HEK293 (cell line): ENCODE measurements at regions not wholly inside any gene's neighbourhood (a gene's known extent, or its start where the extent isn't known, plus 50 kb on each side); places are given as distances from the start of the nearest gene placed in this dataset.

Experiments used
- CTCF ChIA-PET: fragments of 350-600 bp; formaldehyde crosslinking; extraction: SDS; loops from one replicate; lab custom pipeline; 2021; ENCODE audit warnings: antibody characterized with exemption; lab: Yijun Ruan, JAX
- POLR2A ChIA-PET: fragments of 300-600 bp; formaldehyde crosslinking; extraction: SDS; loops from one replicate; lab custom pipeline; 2020; ENCODE audit warnings: antibody characterized with exemption, inconsistent platforms; lab: Yijun Ruan, JAX
- H3K27ac ChIP-seq: fragments of 200-500 bp; sonication (Bioruptor generic); 2 replicates; pipeline ENCODE4 v1.5.1; 2014; ENCODE audit warnings: low read depth, low read length, control low read depth, inconsistent platforms; ENCODE audit errors: extremely low read depth
- H3K36me3 ChIP-seq, 2 experiments: fragments of 200-500 bp in 1 of 2; sonication (Bioruptor generic) in 1 of 2; 1 replicate in 1 of 2; 2 replicates in 1 of 2; pipeline ENCODE4 v1.5.1; 2014 to 2017; ENCODE audit warnings: inconsistent platforms in 2 of 2, low read length in 2 of 2; ENCODE audit not compliant: control insufficient read depth in 2 of 2, insufficient read depth in 1 of 2
- H3K4me1 ChIP-seq: fragments of 200-500 bp; sonication (Bioruptor generic); 2 replicates; pipeline ENCODE4 v1.5.1; 2014; ENCODE audit warnings: mild to moderate bottlenecking, low read length, inconsistent platforms; ENCODE audit not compliant: control insufficient read depth, insufficient read depth
- H3K4me3 ChIP-seq: 2 replicates; pipeline ENCODE4 v1.5.1; 2011; ENCODE audit warnings: low read depth, mild to moderate bottlenecking, control low read depth, low read length, moderate library complexity
- H3K9me3 ChIP-seq: fragments of 200-500 bp; sonication (Bioruptor generic); 2 replicates; pipeline ENCODE4 v1.5.1; 2014; ENCODE audit warnings: low read depth, low read length, inconsistent platforms; ENCODE audit not compliant: control insufficient read depth, insufficient read depth
- BCL6B ChIP-seq: fragments of 450-650 bp; formaldehyde crosslinking; IDR thresholded peaks from 2 replicates; pipeline ENCODE4 v1.5.1; 2017; ENCODE audit warnings: missing biosample characterization, missing genetic modification characterization
- GFI1B ChIP-seq: fragments of 450-650 bp; formaldehyde crosslinking; IDR thresholded peaks from 2 replicates; pipeline ENCODE4 v1.5.1; 2016; ENCODE audit warnings: missing biosample characterization, missing genetic modification characterization
- GLI2 ChIP-seq: fragments of 450-650 bp; formaldehyde crosslinking; IDR thresholded peaks from 2 replicates; pipeline ENCODE4; 2017; ENCODE audit warnings: missing biosample characterization, missing genetic modification characterization, low read depth, borderline replicate concordance
- KLF1 ChIP-seq: fragments of 450-650 bp; formaldehyde crosslinking; IDR thresholded peaks from 2 replicates; pipeline ENCODE4 v1.5.1; 2016; ENCODE audit warnings: missing biosample characterization, missing genetic modification characterization
- PRDM1 ChIP-seq: fragments of 450-650 bp; formaldehyde crosslinking; IDR thresholded peaks from 2 replicates; pipeline ENCODE4; 2016; ENCODE audit warnings: missing biosample characterization, missing genetic modification characterization
- PRDM2 ChIP-seq: fragments of 450-650 bp; formaldehyde crosslinking; IDR thresholded peaks from 2 replicates; pipeline ENCODE4 v1.5.1; 2016; ENCODE audit warnings: missing biosample characterization, missing genetic modification characterization, borderline replicate concordance
- PRDM6 ChIP-seq: fragments of 450-650 bp; formaldehyde crosslinking; IDR thresholded peaks from 2 replicates; pipeline ENCODE4 v1.5.1; 2017; ENCODE audit warnings: missing biosample characterization, missing genetic modification characterization
- REPIN1 ChIP-seq: fragments of 450-650 bp; formaldehyde crosslinking; IDR thresholded peaks from 2 replicates; pipeline ENCODE4 v1.5.1; 2017; ENCODE audit warnings: missing biosample characterization, missing genetic modification characterization, low read depth
- TRIM28 ChIP-seq: IDR thresholded peaks from 2 replicates; pipeline ENCODE4 v1.6.1; 2011; ENCODE audit warnings: low read length, control low read depth, borderline replicate concordance
- ZBTB17 ChIP-seq: fragments of 450-650 bp; formaldehyde crosslinking; IDR thresholded peaks from 2 replicates; pipeline ENCODE4 v1.5.1; 2016; ENCODE audit warnings: missing biosample characterization, missing genetic modification characterization
- ZFP37 ChIP-seq: fragments of 450-650 bp; formaldehyde crosslinking; IDR thresholded peaks from 2 replicates; pipeline ENCODE4 v1.5.1; 2016; ENCODE audit warnings: missing biosample characterization, missing genetic modification characterization
- ZNF140 ChIP-seq: fragments of 450-650 bp; formaldehyde crosslinking; IDR thresholded peaks from 2 replicates; pipeline ENCODE4 v1.5.1; 2016; ENCODE audit warnings: missing biosample characterization, missing genetic modification characterization
- ZNF221 ChIP-seq: fragments of 450-650 bp; formaldehyde crosslinking; IDR thresholded peaks from 2 replicates; pipeline ENCODE4 v1.5.1; 2017; ENCODE audit warnings: missing biosample characterization, missing genetic modification characterization, borderline replicate concordance
- ZNF398 ChIP-seq: fragments of 450-650 bp; formaldehyde crosslinking; IDR thresholded peaks from 2 replicates; pipeline ENCODE4 v1.5.1; 2017; ENCODE audit warnings: missing biosample characterization, missing genetic modification characterization
- ZNF585B ChIP-seq: fragments of 450-650 bp; formaldehyde crosslinking; IDR thresholded peaks from 2 replicates; pipeline ENCODE4 v1.5.1; 2016; ENCODE audit warnings: missing biosample characterization, missing genetic modification characterization
- ZNF664 ChIP-seq: fragments of 450-650 bp; formaldehyde crosslinking; IDR thresholded peaks from 2 replicates; pipeline ENCODE4 v1.5.1; 2016; ENCODE audit warnings: missing biosample characterization, missing genetic modification characterization

- H3K36me3 ChIP-seq: no peaks in the 10 kb centered on the region
- POLR2A ChIA-PET: no interaction called here
- TF ChIP-seq PRDM6 (tag by site-specific recombination): 0 out of 2 replicates have a peak, but pooled peaks have one; percentile 24
- no peak for TF ChIP-seq ZNF664
- H3K4me1 ChIP-seq: no peaks in the 10 kb centered on the region
- CTCF ChIA-PET: interaction anchor here (0.5 to 0.9 kb wide), 4 partner anchors 74 to 1207 kb away, joined by 3 to 4 read pairs (median 3); no protein-coding TSS in a partner anchor
- no peak overlapping the region for H3K27ac ChIP-seq
- H3K4me3 ChIP-seq: no peak overlapping the region
- H3K9me3 ChIP-seq: no peaks in the 10 kb centered on the region
These were observed 146.0 kb upstream of the PHACTR1 start for GRCh38 chr6:12570461-12571030.

- CTCF ChIA-PET: interaction anchor here (0.6 to 1.5 kb wide), 10 partner anchors 12 to 917 kb away, joined by 3 to 7 read pairs (median 3); partner anchors contain the start of gene EDN1
- H3K36me3 ChIP-seq: no peaks in the 10 kb centered on the region
- POLR2A ChIA-PET: interaction anchor here (0.7 to 0.9 kb wide), 2 partner anchors 11 to 202 kb away, joined by 3 read pairs; no protein-coding TSS in a partner anchor
- H3K4me1 ChIP-seq: no peaks in the 10 kb centered on the region
- 0 out of 2 replicates have a peak, but pooled peaks have one; percentile 25 for TF ChIP-seq GFI1B (tag by site-specific recombination)
- TF ChIP-seq PRDM1 (tag by site-specific recombination): peak; percentile 41; the same call in 1 of the 2 replicates
- no peak for TF ChIP-seq ZNF585B (tag by site-specific recombination)
- TF ChIP-seq ZFP37 (tag by site-specific recombination): peak; percentile 31; the same call in 1 of the 2 replicates
- peak; percentile 26; the same call in 1 of the 2 replicates for TF ChIP-seq ZBTB17 (tag by site-specific recombination)
- TF ChIP-seq GLI2 (tag by site-specific recombination): no peak
- H3K4me3 ChIP-seq: no peak overlapping the region
- H3K9me3 ChIP-seq: no peaks in the 10 kb centered on the region
- H3K27ac ChIP-seq: no peak overlapping the region
These were observed 143.4 kb upstream of the PHACTR1 start for GRCh38 chr6:12572896-12573827.

GRCh38 chr6:12575961-12576360 lies 140.6 kb upstream of the PHACTR1 start:
- POLR2A ChIA-PET: no interaction called here
- Histone ChIP-seq H3K27ac (no peak overlapping the region), H3K4me3 (no peak overlapping the region), H3K4me1 (no peaks in the 10 kb centered on the region), H3K36me3 (no peaks in the 10 kb centered on the region), H3K9me3 (no peaks in the 10 kb centered on the region)
- CTCF ChIA-PET: interaction anchor here (1.2 kb wide), 2 partner anchors 11 to 18 kb away, joined by 3 read pairs; no protein-coding TSS in a partner anchor
- TF ChIP-seq BCL6B (tag by site-specific recombination): no peak
- TF ChIP-seq GLI2 (tag by site-specific recombination): no peak
- TF ChIP-seq PRDM2 (tag by site-specific recombination): no peak
- TF ChIP-seq REPIN1 (tag by site-specific recombination): no peak
- TF ChIP-seq ZNF221 (tag by site-specific recombination): no peak
- no peak for TF ChIP-seq KLF1
- no peak for TF ChIP-seq ZNF140 (tag by site-specific recombination)
- TF ChIP-seq ZNF398 (tag by site-specific recombination): no peak
- TF ChIP-seq TRIM28: no peak
